ENCODE measurements at regions not wholly inside any gene's neighbourhood (a gene's known extent, or its start where the extent isn't known, plus 50 kb on each side); places are given as distances from the start of the nearest gene placed in this dataset.

DNA sequence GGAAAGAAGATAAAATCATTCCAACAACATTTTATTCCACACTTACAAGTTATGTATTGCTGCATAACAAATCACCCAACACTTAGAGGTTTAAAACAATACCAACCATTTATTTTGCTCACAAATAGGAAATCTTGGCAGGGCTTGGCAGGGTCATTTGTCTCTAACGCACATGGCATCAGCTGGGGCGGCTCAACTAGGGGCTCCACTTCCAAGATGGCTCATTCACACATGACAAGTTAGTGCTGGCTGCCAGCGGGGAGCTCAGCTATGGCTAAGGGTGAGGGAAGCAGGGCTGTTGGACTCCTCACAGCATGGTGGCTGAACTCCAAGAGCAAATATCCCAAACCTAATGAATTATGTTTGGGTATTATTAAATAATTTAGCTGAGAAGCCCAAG lies 377.0 kb downstream of the ZNF674 start:
- TF ChIP-seq, protein P1, sequence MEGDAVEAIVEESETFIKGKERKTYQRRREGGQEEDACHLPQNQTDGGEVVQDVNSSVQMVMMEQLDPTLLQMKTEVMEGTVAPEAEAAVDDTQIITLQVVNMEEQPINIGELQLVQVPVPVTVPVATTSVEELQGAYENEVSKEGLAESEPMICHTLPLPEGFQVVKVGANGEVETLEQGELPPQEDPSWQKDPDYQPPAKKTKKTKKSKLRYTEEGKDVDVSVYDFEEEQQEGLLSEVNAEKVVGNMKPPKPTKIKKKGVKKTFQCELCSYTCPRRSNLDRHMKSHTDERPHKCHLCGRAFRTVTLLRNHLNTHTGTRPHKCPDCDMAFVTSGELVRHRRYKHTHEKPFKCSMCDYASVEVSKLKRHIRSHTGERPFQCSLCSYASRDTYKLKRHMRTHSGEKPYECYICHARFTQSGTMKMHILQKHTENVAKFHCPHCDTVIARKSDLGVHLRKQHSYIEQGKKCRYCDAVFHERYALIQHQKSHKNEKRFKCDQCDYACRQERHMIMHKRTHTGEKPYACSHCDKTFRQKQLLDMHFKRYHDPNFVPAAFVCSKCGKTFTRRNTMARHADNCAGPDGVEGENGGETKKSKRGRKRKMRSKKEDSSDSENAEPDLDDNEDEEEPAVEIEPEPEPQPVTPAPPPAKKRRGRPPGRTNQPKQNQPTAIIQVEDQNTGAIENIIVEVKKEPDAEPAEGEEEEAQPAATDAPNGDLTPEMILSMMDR (IDR thresholded peaks at IDR 0.05) = no peak
- TF ChIP-seq TCF7L2 (IDR thresholded peaks at IDR 0.05; ENCODE audit: low read depth, low read length) = no peak
- no peak for TF ChIP-seq POLR2AphosphoS5 (IDR thresholded peaks at IDR 0.05; ENCODE audit: low read depth, low read length)

Data from Panc1 (cell line).